H9 (cell line): ENCODE measurements at regions not wholly inside any gene's neighbourhood (a gene's known extent, or its start where the extent isn't known, plus 50 kb on each side); places are given as distances from the start of the nearest gene placed in this dataset.

Experiments
- DNase-seq: peaks from one replicate; pipeline ENCODE4 v3.0.0-alpha.2; 2017
- H2AFZ ChIP-seq: one replicate; pipeline ENCODE4 v1.6.1; 2013; ENCODE audit warnings: mild to moderate bottlenecking, low read length, control low read depth, moderate library complexity
- H2AK5ac ChIP-seq: 2 replicates; pipeline ENCODE4 v1.6.1; 2013; ENCODE audit warnings: low read length, control low read depth, mixed read lengths; ENCODE audit not compliant: insufficient read length
- H2BK120ac ChIP-seq: one replicate; pipeline ENCODE4 v1.6.1; 2013; ENCODE audit warnings: low read depth, mild to moderate bottlenecking, low read length, control low read depth, inconsistent platforms; ENCODE audit not compliant: poor library complexity, severe bottlenecking
- H2BK12ac ChIP-seq: 2 replicates; pipeline ENCODE4 v1.6.1; 2013; ENCODE audit warnings: low read length, control low read depth, mixed read lengths, low read depth; ENCODE audit not compliant: insufficient read length
- H2BK15ac ChIP-seq: 2 replicates; pipeline ENCODE4 v1.6.1; 2013; ENCODE audit warnings: low read depth, low read length, control low read depth
- H2BK20ac ChIP-seq: one replicate; pipeline ENCODE4 v1.6.1; 2013; ENCODE audit warnings: low read depth, mild to moderate bottlenecking, low read length, control low read depth, inconsistent platforms; ENCODE audit not compliant: poor library complexity, severe bottlenecking
- H2BK5ac ChIP-seq: 2 replicates; pipeline ENCODE4 v1.6.1; 2013; ENCODE audit warnings: low read length, control low read depth, mixed read lengths; ENCODE audit not compliant: insufficient read length
- H3K14ac ChIP-seq: 2 replicates; pipeline ENCODE4 v1.6.1; 2013; ENCODE audit warnings: low read length, control low read depth; ENCODE audit not compliant: insufficient read depth
- H3K18ac ChIP-seq: 2 replicates; pipeline ENCODE4 v1.6.1; 2013; ENCODE audit warnings: low read depth, mild to moderate bottlenecking, mixed read lengths, low read length, control low read depth; ENCODE audit not compliant: insufficient read length
- H3K23ac ChIP-seq: 2 replicates; pipeline ENCODE4 v1.6.1; 2013; ENCODE audit warnings: low read length, control low read depth, mixed read lengths, low read depth; ENCODE audit not compliant: insufficient read length
- H3K23me2 ChIP-seq: 2 replicates; pipeline ENCODE4 v1.6.1; 2013; ENCODE audit warnings: low read depth, mild to moderate bottlenecking, mixed read lengths, low read length, control low read depth; ENCODE audit not compliant: insufficient read length, poor library complexity, severe bottlenecking
- H3K27ac ChIP-seq: 2 replicates; pipeline ENCODE4 v1.5.1; 2013; ENCODE audit warnings: low read length, control low read depth, mixed read lengths, low read depth; ENCODE audit not compliant: insufficient read length
- H3K27me3 ChIP-seq: 2 replicates; pipeline ENCODE4 v1.6.1; 2013; ENCODE audit warnings: low read length, control low read depth, inconsistent platforms; ENCODE audit not compliant: insufficient read depth
- H3K4ac ChIP-seq: 2 replicates; pipeline ENCODE4 v1.6.1; 2013; ENCODE audit warnings: low read depth, mild to moderate bottlenecking, control low read depth, inconsistent platforms, low read length, moderate library complexity
- H3K4me1 ChIP-seq: 2 replicates; pipeline ENCODE4 v1.6.1; 2013; ENCODE audit warnings: low read length, control low read depth, inconsistent platforms; ENCODE audit not compliant: insufficient read depth
- H3K4me2 ChIP-seq: 2 replicates; pipeline ENCODE4 v1.6.1; 2013; ENCODE audit warnings: low read length, control low read depth, mixed read lengths; ENCODE audit not compliant: insufficient read length, insufficient read depth
- H3K56ac ChIP-seq: 2 replicates; pipeline ENCODE4 v1.6.1; 2013; ENCODE audit warnings: low read depth, mild to moderate bottlenecking, mixed read lengths, low read length, control low read depth; ENCODE audit not compliant: insufficient read length
- H3K79me1 ChIP-seq: 2 replicates; pipeline ENCODE4 v1.6.1; 2013; ENCODE audit warnings: low read depth, mild to moderate bottlenecking, moderate library complexity, low read length, control low read depth, inconsistent platforms; ENCODE audit not compliant: insufficient read depth, poor library complexity, severe bottlenecking
- H3K79me2 ChIP-seq: 2 replicates; pipeline ENCODE4 v1.6.1; 2013; ENCODE audit warnings: low read length, control low read depth, inconsistent platforms; ENCODE audit not compliant: insufficient read depth
- H3K9ac ChIP-seq: 2 replicates; pipeline ENCODE4 v1.6.1; 2013; ENCODE audit warnings: low read length, control low read depth, mixed read lengths; ENCODE audit not compliant: insufficient read length; ENCODE audit errors: extremely low read depth
- H3K9me3 ChIP-seq: one replicate; pipeline ENCODE4 v1.6.1; 2013; ENCODE audit warnings: low read depth, low read length, inconsistent platforms; ENCODE audit not compliant: control insufficient read depth
- H3T11ph ChIP-seq: one replicate; pipeline ENCODE4 v1.6.1; 2013; ENCODE audit warnings: mild to moderate bottlenecking, low read length, control low read depth, inconsistent platforms
- H4K20me1 ChIP-seq: one replicate; pipeline ENCODE4 v1.6.1; 2013; ENCODE audit not compliant: control insufficient read depth, insufficient read length, insufficient read depth
- H4K5ac ChIP-seq: 2 replicates; pipeline ENCODE4 v1.6.1; 2013; ENCODE audit warnings: low read depth, mild to moderate bottlenecking, mixed read lengths, low read length, control low read depth; ENCODE audit not compliant: insufficient read length
- H4K8ac ChIP-seq: replicated peaks from 2 replicates; pipeline ENCODE4 v1.6.1; 2013; ENCODE audit warnings: low read length, control low read depth, mixed read lengths, low read depth; ENCODE audit not compliant: insufficient read length
- H4K91ac ChIP-seq: 2 replicates; pipeline ENCODE4 v1.6.1; 2013; ENCODE audit warnings: low read depth, mild to moderate bottlenecking, moderate library complexity, mixed read lengths, low read length, control low read depth; ENCODE audit not compliant: insufficient read length
- H3K27ac Mint-ChIP-seq, 3 experiments: 2 replicates in 2 of 3; 3 replicates in 1 of 3; pipeline ENCODE4 v1.8.0; 2020 to 2021; ENCODE audit warnings: mixed read lengths in 3 of 3, mild to moderate bottlenecking in 1 of 3, moderate library complexity in 1 of 3
- H3K27me3 Mint-ChIP-seq: 2 replicates; pipeline ENCODE4 v1.8.0; 2021; ENCODE audit warnings: low read depth, mild to moderate bottlenecking, moderate library complexity, mixed read lengths
- H3K36me3 Mint-ChIP-seq, 3 experiments: 2 replicates in 2 of 3; 3 replicates in 1 of 3; pipeline ENCODE4 v1.8.0; 2020 to 2021; ENCODE audit warnings: low read depth in 3 of 3, mixed read lengths in 3 of 3; ENCODE audit not compliant: insufficient read depth in 1 of 3
- H3K4me1 Mint-ChIP-seq, 2 experiments: 2 replicates each; pipeline ENCODE4 v1.8.0; 2020; ENCODE audit warnings: mixed read lengths in 2 of 2
- H3K4me3 Mint-ChIP-seq, 2 experiments: 2 replicates in 1 of 2; 3 replicates in 1 of 2; pipeline ENCODE4 v1.8.0; 2020 to 2021; ENCODE audit warnings: mild to moderate bottlenecking in 2 of 2, mixed read lengths in 2 of 2, moderate library complexity in 1 of 2
- H3K9me3 Mint-ChIP-seq, 2 experiments: 2 replicates in 1 of 2; 3 replicates in 1 of 2; pipeline ENCODE4 v1.8.0; 2020; ENCODE audit warnings: mild to moderate bottlenecking in 2 of 2, mixed read lengths in 2 of 2, moderate library complexity in 1 of 2
- WGBS: extraction: QIAGEN DNeasy Blood & Tissue Kit; methylation state at CpG from one replicate; pipeline ENCODE4 v1.1.7; 2013; ENCODE audit warnings: missing lambda C conversion rate, low lambda C conversion rate, mixed read lengths; ENCODE audit not compliant: insufficient read length; ENCODE audit errors: extremely low coverage; 5-methylcytosine and 5-hydroxymethylcytosine counted together
- TF ChIP-seq, protein P1 (sequence below): fragments of 200-600 bp; sonication (generic); conservative IDR thresholded peaks from 3 replicates; pipeline ENCODE4 v1.8.0; 2021; ENCODE audit warnings: antibody characterized with exemption, mild to moderate bottlenecking

DNA sequence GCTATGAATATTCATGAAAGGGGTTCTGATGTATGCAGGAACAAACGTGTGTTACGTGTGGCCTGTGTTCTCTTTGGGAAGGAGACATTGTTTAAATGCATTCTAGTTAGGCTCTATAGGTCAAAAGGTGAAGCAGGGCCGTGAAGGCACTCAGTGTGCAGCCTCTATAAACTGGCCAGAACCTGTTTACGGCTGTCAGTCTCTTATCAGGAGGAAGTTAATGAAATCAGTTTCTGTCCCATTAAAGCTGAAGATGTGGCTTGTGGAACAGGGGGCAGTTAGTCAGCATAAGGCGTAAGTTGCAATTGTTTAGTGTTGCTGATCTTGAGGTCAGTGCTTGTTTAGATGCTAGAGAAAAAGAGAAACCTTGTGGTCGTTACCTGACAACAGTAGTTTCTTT is 111.5 kb upstream of the KCNG1 start:
- Mint-ChIP-seq H3K27me3 (peaks cover 2% of the 10 kb centered on the region; the same call in 1 of the 2 replicates), H3K36me3 (no peaks in the 10 kb centered on the region), H3K27ac (no peak overlapping the region), H3K4me3 (no peak overlapping the region), H3K9me3 (peaks cover 0 to 2% of the 10 kb centered on the region in 2 experiments; a peak in 2 of 5 replicates), H3K4me1 (no peaks in the 10 kb centered on the region)
- Histone ChIP-seq H2BK12ac (no peak overlapping the region), H4K8ac (no peak overlapping the region), H2BK5ac (no peak overlapping the region), H3K18ac (no peak overlapping the region), H2BK20ac (no peak overlapping the region), H3K23me2 (no peaks in the 10 kb centered on the region), H3K9ac (no peak overlapping the region), H3K79me1 (no peaks in the 10 kb centered on the region), H4K20me1 (no peaks in the 10 kb centered on the region), H3K4me1 (no peaks in the 10 kb centered on the region), H3K14ac (no peak overlapping the region), H3K79me2 (no peaks in the 10 kb centered on the region), H3T11ph (no peak overlapping the region), H3K4me2 (no peak overlapping the region), H3K56ac (no peak overlapping the region), H4K5ac (no peak overlapping the region), H3K9me3 (no peaks in the 10 kb centered on the region), H3K4ac (no peak overlapping the region), H2BK120ac (no peak overlapping the region), H3K27me3 (no peaks in the 10 kb centered on the region), H2AK5ac (no peak overlapping the region), H3K27ac (no peak overlapping the region), H4K91ac (no peak overlapping the region), H2AFZ (no peak overlapping the region), H2BK15ac (no peak overlapping the region), H3K23ac (no peak overlapping the region)
- TF ChIP-seq, protein P1, sequence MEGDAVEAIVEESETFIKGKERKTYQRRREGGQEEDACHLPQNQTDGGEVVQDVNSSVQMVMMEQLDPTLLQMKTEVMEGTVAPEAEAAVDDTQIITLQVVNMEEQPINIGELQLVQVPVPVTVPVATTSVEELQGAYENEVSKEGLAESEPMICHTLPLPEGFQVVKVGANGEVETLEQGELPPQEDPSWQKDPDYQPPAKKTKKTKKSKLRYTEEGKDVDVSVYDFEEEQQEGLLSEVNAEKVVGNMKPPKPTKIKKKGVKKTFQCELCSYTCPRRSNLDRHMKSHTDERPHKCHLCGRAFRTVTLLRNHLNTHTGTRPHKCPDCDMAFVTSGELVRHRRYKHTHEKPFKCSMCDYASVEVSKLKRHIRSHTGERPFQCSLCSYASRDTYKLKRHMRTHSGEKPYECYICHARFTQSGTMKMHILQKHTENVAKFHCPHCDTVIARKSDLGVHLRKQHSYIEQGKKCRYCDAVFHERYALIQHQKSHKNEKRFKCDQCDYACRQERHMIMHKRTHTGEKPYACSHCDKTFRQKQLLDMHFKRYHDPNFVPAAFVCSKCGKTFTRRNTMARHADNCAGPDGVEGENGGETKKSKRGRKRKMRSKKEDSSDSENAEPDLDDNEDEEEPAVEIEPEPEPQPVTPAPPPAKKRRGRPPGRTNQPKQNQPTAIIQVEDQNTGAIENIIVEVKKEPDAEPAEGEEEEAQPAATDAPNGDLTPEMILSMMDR = no peak
- DNase-seq = no peak
- no CpG with 5 or more reads among the region's 6 CpGs for WGBS
